ENCODE measurements at regions not wholly inside any gene's neighbourhood (a gene's known extent, or its start where the extent isn't known, plus 50 kb on each side); places are given as distances from the start of the nearest gene placed in this dataset.

- TF ChIP-seq CTCF (IDR thresholded peaks at IDR 0.05) (no peak), POLR2A (IDR thresholded peaks at IDR 0.05) (no peak)
These were observed 333.7 kb downstream of the MEI4 start for GRCh38 chr6:77986380-77987034.

Data from breast epithelium (tissue), 3 donors.